GM12801 (cell line): ENCODE measurements at regions not wholly inside any gene's neighbourhood (a gene's known extent, or its start where the extent isn't known, plus 50 kb on each side); places are given as distances from the start of the nearest gene placed in this dataset.

Source experiments
- TF ChIP-seq, protein P1 (sequence below): IDR thresholded peaks from one replicate; pipeline ENCODE4 v1.5.1; 2011; ENCODE audit warnings: control low read depth; ENCODE audit not compliant: insufficient read length; ENCODE audit errors: extremely low read depth

DNA sequence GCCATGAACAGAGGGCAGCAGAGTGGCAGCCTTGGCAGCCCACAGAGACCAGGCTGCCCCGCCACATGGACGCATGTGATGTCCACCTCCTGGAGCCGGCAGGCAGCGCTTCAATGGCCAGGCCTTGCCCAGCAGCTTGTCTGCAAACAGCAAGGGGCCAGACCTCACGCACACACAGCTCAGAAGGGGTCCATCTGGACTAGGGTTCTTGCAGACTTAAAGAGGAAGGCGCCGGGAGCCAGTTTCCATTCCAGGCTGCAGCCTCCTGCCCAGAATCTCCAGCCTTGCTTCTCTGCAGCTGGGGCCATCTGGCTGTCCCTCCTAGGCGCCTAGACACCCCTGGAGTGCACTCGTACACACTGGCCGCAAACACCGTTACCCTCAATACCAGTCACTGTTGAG, 91.9 kb upstream of the TMEM45B start:
- TF ChIP-seq, protein P1, sequence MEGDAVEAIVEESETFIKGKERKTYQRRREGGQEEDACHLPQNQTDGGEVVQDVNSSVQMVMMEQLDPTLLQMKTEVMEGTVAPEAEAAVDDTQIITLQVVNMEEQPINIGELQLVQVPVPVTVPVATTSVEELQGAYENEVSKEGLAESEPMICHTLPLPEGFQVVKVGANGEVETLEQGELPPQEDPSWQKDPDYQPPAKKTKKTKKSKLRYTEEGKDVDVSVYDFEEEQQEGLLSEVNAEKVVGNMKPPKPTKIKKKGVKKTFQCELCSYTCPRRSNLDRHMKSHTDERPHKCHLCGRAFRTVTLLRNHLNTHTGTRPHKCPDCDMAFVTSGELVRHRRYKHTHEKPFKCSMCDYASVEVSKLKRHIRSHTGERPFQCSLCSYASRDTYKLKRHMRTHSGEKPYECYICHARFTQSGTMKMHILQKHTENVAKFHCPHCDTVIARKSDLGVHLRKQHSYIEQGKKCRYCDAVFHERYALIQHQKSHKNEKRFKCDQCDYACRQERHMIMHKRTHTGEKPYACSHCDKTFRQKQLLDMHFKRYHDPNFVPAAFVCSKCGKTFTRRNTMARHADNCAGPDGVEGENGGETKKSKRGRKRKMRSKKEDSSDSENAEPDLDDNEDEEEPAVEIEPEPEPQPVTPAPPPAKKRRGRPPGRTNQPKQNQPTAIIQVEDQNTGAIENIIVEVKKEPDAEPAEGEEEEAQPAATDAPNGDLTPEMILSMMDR, result no peak

DNA sequence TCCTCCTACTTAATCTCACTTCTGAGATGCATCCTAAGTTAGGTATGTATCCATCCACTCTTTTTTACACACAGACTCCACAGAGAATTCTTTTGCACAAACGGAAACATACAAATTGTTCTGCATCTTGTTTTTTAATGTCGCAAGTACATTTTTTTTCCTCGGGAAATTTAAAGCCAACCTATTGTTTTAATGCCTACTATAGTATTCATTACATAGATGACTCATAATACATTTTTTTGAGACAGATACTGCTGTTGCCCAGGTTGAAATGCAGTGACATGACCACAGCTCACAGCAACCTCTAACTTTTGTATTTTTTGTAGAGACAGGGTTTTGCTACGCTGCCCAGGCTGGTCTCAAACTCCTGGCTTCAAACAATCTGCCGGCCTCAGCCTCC, 90.8 kb upstream of the TMEM45B start:
- TF ChIP-seq, protein P1, result no peak

DNA sequence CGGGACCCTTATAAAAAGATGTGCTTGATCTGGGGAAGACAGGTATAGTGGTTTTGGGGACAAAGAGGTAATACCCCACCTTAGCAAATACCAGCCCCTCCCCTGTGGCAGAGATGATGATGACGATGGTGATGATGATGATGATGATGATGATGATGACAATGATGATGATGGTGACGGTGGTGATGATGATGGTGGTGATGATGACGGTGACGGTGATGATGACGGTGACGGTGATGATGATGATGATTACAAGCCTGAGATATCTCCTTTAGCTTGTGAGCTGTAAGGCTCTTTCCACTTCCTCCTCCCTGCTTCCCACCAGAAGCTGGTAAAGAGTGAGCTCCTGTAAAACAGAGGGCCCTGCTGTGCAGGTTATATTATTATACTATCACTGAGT, 89.5 kb upstream of the TMEM45B start:
- TF ChIP-seq, protein P1, result no peak

DNA sequence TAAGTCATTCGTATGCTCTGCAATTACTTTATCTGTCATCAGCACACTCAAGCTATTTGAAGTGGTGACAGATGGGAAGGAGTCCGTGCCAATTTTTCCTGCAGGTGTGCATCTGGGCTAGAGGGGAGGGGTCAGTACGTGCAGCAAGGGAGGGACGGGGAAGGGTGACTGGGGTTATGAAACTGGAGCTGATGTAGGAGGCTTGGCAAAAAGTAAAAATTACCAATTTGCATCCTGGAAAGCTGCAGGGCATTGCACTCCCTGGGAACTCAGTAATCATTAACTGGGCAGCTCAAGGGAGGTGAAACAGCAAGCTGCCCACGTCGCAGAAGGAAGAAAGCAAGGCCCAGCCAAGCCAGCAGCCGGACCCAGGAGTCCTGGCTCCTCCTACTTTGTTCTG, 87.1 kb upstream of the TMEM45B start:
- TF ChIP-seq, protein P1, result no peak

DNA sequence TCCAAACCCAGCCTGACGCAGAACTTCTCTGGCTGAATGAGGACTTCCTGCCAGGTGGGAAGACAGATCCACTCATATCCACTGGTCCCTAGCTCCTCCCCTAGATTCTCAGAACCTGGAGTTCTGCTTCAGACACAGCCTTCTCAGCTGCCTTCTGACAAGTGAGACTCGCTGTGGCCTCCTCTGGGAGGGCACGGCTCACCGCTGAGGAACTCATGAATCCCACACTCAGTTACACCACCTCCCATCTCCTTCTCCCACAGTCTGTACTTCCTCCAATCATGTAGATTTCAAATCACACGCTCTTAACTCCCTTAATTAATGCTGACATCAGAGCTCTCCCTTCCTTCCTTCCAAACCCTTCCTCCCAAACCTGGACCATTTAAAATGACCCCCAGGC, 86.4 kb upstream of the TMEM45B start:
- TF ChIP-seq, protein P1, result no peak

DNA sequence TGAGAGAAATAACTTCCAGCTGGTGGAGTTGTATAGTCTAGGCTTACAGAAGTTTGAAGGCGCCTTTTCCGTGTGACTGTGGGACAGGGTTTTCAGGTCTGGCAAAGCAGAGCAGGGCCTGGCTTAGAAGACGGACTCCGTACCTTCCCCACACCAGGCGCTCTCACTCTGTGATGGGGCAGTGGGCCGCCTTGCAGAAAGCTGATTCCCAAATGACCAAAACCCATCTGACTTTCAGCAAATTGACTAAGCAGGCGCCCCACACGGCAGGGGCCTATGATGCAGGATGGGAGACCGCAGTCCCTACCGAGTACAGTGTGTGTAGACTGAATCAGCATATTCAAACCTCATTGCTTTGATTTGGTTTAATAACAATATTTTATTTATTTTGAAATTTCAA, 85.8 kb upstream of the TMEM45B start:
- TF ChIP-seq, protein P1, result no peak

DNA sequence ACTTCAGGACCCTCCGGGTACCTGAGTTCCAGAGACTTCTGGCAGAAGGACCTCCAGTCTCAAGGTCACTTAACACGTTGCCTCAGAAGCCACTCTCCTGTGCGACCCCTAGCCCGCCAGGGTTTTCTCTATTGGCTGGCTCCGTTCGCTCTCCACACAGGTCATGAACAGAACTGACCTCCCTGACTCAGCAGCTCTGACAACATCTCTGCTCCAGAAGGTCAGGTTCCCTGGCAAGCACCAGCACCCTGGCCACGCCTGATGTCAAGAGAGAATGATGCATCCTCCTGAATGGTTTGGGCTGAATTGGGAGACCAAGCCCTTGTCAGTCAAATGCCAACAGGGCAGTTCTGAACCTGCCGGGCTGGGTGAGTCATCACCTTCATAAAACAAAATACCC, 84.3 kb upstream of the TMEM45B start:
- TF ChIP-seq, protein P1, result no peak

DNA sequence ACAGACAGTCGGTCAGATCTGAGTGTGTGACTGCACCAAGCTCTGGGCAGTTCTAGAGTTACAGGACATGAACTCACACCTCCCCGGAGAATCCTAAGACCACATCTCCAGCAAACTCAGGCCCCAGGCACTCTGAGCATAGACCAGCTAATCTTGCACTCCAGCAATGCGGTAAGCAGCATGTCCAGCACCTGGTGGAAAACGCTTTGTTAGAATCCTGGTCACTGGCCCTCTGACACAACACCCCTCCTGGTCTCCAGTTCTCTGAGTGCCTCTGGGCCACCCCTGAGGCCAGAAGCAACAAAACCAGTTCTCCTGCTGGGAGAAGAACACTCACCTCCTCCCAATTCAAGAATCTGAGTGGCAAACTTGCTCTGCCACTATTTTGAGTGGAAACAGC, 82.7 kb upstream of the TMEM45B start:
- TF ChIP-seq, protein P1, result no peak
